SK-N-SH (cell line): ENCODE measurements at regions not wholly inside any gene's neighbourhood (a gene's known extent, or its start where the extent isn't known, plus 50 kb on each side); places are given as distances from the start of the nearest gene placed in this dataset.

Source experiments
- CTCF ChIP-seq: fragments of 200-600 bp; sonication (generic); IDR thresholded peaks from 2 replicates; pipeline ENCODE4 v1.6.1; 2017; ENCODE audit warnings: antibody characterized with exemption, mild to moderate bottlenecking, moderate library complexity
- EP300 ChIP-seq, 2 experiments: IDR thresholded peaks; 2 replicates each; pipeline versions ENCODE4 v1.4.0 to v1.6.1; 2012; ENCODE audit warnings: borderline replicate concordance in 1 of 2, low read depth in 1 of 2, low read length in 1 of 2
- FOXJ3 ChIP-seq: sonication (generic); formaldehyde crosslinking; IDR thresholded peaks from 2 replicates; pipeline ENCODE4 v1.5.1; 2020; ENCODE audit warnings: mild to moderate bottlenecking, missing genetic modification reagents
- FOXM1 ChIP-seq: IDR thresholded peaks from 2 replicates; pipeline ENCODE4 v1.4.0; 2012; ENCODE audit warnings: low read depth, mild to moderate bottlenecking
- MAX ChIP-seq: IDR thresholded peaks from 2 replicates; pipeline ENCODE4 v1.4.0; 2012; ENCODE audit warnings: low read depth
- MXI1 ChIP-seq: IDR thresholded peaks from 2 replicates; pipeline ENCODE4 v1.6.1; 2012; ENCODE audit warnings: mild to moderate bottlenecking, low read depth, low read length, improper control_type of control experiment
- NFIC ChIP-seq: IDR thresholded peaks from 2 replicates; pipeline ENCODE4 v1.4.0; 2012; ENCODE audit warnings: borderline replicate concordance
- POLR2AphosphoS5 ChIP-seq: IDR thresholded peaks from 2 replicates; pipeline ENCODE4 v1.6.1; 2012; ENCODE audit warnings: low read depth, low read length
- REST ChIP-seq: IDR thresholded peaks from 2 replicates; pipeline ENCODE4 v1.6.1; 2012; ENCODE audit warnings: mild to moderate bottlenecking, low read depth, low read length, moderate library complexity
- SMC3 ChIP-seq: IDR thresholded peaks from 2 replicates; pipeline ENCODE4 v1.6.1; 2012; ENCODE audit warnings: low read depth, low read length, improper control_type of control experiment
- TAF1 ChIP-seq: IDR thresholded peaks from 2 replicates; pipeline ENCODE4 v1.6.1; 2012; ENCODE audit warnings: low read depth, mild to moderate bottlenecking, low read length, moderate library complexity, borderline replicate concordance
- USF2 ChIP-seq: fragments of 150-350 bp; IDR thresholded peaks from 2 replicates; pipeline ENCODE4 v1.6.1; 2017; ENCODE audit warnings: antibody characterized with exemption, low read length, low read depth, borderline replicate concordance
- ZBTB33 ChIP-seq: IDR thresholded peaks from 2 replicates; pipeline ENCODE4 v1.4.0; 2012; ENCODE audit warnings: low read depth, borderline replicate concordance

- no peak for TF ChIP-seq USF2
- TF ChIP-seq POLR2AphosphoS5, result no peak
- TF ChIP-seq TAF1, result no peak
- no peak for TF ChIP-seq CTCF
- TF ChIP-seq ZBTB33, result no peak
- no peak for TF ChIP-seq REST
- no peak for TF ChIP-seq FOXM1
- no peak for TF ChIP-seq NFIC
- TF ChIP-seq MXI1, result no peak
- no peak for TF ChIP-seq FOXJ3
- no peak for TF ChIP-seq SMC3
- no peak for TF ChIP-seq MAX
- TF ChIP-seq EP300 (IDR thresholded peaks at IDR 0.05; ENCODE audit: borderline replicate concordance in 1 of 2, low read depth in 1 of 2, low read length in 1 of 2), result no peak; a peak in 1 of 4 replicates
Measured at GRCh38 chr10:108980869-108981268, 942.4 kb downstream of the XPNPEP1 start.
